ENCODE measurements at regions not wholly inside any gene's neighbourhood (a gene's known extent, or its start where the extent isn't known, plus 50 kb on each side); places are given as distances from the start of the nearest gene placed in this dataset.

DNA sequence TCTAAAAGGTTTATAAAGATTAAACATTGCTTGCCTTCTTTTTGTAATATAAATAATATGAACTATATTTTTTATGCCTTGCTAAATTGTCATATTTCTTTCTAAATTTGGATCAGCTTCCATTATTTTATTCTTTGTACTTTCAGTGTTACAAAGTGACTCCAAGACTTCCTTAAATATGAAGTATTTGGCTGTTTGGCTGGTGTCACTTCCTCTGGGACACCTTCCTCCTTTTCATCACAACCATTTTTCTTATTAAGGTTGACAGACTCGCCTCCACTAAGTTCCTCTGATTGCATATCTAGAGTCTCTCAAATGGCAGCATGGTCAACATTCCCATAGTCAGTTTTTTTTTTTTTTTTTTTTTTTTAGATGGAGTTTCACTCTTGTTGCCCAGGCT is 73.8 kb upstream of the SLC1A1 start (continued):
- TF ChIP-seq EZH2 (IDR thresholded peaks at IDR 0.05; ENCODE audit: borderline replicate concordance, insufficient read depth, low read length, poor library complexity, severe bottlenecking): no peak

DNA sequence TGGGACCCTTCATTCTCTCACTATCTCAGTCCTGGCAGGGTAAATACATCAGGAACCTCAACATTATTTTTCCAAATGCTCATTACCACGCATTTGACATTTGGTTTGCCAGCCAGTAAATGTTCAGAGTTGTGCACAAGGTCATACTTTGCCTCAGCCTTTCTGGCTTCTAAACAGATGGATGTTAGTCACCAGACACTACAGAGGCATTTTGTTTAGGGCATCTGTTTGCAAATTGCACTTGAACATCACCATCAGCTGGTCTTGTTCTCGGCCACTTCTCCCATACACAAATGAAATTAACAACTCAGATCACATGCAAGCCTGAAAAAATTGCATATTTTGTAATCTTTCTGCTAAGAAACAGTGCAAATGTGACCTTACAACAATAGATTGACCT is 75.0 kb upstream of the SLC1A1 start:
- Histone ChIP-seq H3K27ac (ENCODE audit: low read length) (no peak overlapping the region), H3K79me2 (replicated peaks; ENCODE audit: insufficient read depth, low read length) (no peaks in the 10 kb centered on the region), H3K36me3 (ENCODE audit: insufficient read depth, low read length) (no peaks in the 10 kb centered on the region), H3F3A (ENCODE audit: insufficient read depth, low read length, poor library complexity, severe bottlenecking) (no peaks in the 10 kb centered on the region), H3K9me3 (ENCODE audit: low read length) (no peaks in the 10 kb centered on the region), H2AFZ (ENCODE audit: low read depth, low read length) (no peak overlapping the region), H3K4me3 (ENCODE audit: low read length) (no peak overlapping the region), H3K27me3 (ENCODE audit: insufficient read depth, low read depth, low read length) (no peaks in the 10 kb centered on the region), H3K4me2 (ENCODE audit: low read length) (no peak overlapping the region), H4K20me1 (ENCODE audit: insufficient read depth) (no peaks in the 10 kb centered on the region), H3K9ac (ENCODE audit: low read length) (no peak overlapping the region), H3K9me2 (ENCODE audit: insufficient read depth, low read length) (no peaks in the 10 kb centered on the region)
- TF ChIP-seq, protein P1, sequence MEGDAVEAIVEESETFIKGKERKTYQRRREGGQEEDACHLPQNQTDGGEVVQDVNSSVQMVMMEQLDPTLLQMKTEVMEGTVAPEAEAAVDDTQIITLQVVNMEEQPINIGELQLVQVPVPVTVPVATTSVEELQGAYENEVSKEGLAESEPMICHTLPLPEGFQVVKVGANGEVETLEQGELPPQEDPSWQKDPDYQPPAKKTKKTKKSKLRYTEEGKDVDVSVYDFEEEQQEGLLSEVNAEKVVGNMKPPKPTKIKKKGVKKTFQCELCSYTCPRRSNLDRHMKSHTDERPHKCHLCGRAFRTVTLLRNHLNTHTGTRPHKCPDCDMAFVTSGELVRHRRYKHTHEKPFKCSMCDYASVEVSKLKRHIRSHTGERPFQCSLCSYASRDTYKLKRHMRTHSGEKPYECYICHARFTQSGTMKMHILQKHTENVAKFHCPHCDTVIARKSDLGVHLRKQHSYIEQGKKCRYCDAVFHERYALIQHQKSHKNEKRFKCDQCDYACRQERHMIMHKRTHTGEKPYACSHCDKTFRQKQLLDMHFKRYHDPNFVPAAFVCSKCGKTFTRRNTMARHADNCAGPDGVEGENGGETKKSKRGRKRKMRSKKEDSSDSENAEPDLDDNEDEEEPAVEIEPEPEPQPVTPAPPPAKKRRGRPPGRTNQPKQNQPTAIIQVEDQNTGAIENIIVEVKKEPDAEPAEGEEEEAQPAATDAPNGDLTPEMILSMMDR (IDR thresholded peaks at IDR 0.05; ENCODE audit: poor library complexity, severe bottlenecking): no peak
- TF ChIP-seq POLR2AphosphoS5 (IDR thresholded peaks at IDR 0.05): no peak
- TF ChIP-seq SMC3 (conservative IDR thresholded peaks at IDR 0.05; ENCODE audit: poor library complexity): no peak
- no peak for TF ChIP-seq EZH2 (IDR thresholded peaks at IDR 0.05; ENCODE audit: borderline replicate concordance, insufficient read depth, low read length, poor library complexity, severe bottlenecking)
- no peak for TF ChIP-seq EP300 (conservative IDR thresholded peaks at IDR 0.05; ENCODE audit: poor library complexity, severe bottlenecking)
- TF ChIP-seq, protein P2, sequence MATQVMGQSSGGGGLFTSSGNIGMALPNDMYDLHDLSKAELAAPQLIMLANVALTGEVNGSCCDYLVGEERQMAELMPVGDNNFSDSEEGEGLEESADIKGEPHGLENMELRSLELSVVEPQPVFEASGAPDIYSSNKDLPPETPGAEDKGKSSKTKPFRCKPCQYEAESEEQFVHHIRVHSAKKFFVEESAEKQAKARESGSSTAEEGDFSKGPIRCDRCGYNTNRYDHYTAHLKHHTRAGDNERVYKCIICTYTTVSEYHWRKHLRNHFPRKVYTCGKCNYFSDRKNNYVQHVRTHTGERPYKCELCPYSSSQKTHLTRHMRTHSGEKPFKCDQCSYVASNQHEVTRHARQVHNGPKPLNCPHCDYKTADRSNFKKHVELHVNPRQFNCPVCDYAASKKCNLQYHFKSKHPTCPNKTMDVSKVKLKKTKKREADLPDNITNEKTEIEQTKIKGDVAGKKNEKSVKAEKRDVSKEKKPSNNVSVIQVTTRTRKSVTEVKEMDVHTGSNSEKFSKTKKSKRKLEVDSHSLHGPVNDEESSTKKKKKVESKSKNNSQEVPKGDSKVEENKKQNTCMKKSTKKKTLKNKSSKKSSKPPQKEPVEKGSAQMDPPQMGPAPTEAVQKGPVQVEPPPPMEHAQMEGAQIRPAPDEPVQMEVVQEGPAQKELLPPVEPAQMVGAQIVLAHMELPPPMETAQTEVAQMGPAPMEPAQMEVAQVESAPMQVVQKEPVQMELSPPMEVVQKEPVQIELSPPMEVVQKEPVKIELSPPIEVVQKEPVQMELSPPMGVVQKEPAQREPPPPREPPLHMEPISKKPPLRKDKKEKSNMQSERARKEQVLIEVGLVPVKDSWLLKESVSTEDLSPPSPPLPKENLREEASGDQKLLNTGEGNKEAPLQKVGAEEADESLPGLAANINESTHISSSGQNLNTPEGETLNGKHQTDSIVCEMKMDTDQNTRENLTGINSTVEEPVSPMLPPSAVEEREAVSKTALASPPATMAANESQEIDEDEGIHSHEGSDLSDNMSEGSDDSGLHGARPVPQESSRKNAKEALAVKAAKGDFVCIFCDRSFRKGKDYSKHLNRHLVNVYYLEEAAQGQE (IDR thresholded peaks at IDR 0.05; ENCODE audit: borderline replicate concordance): no peak
- no peak for TF ChIP-seq MXI1 (conservative IDR thresholded peaks at IDR 0.05; ENCODE audit: poor library complexity, severe bottlenecking)
- TF ChIP-seq RAD21 (conservative IDR thresholded peaks at IDR 0.05): no peak

- H3K4me3 ChIP-seq (ENCODE audit: low read length): no peak overlapping the region
- no peaks in the 10 kb centered on the region for H3K9me3 ChIP-seq (ENCODE audit: low read length)
- no peaks in the 10 kb centered on the region for H3K36me3 ChIP-seq (ENCODE audit: insufficient read depth, low read length)
- H4K20me1 ChIP-seq (ENCODE audit: insufficient read depth): no peaks in the 10 kb centered on the region
- H3K27me3 ChIP-seq (ENCODE audit: insufficient read depth, low read depth, low read length): no peaks in the 10 kb centered on the region
- H2AFZ ChIP-seq (ENCODE audit: low read depth, low read length): no peak overlapping the region
- H3F3A ChIP-seq (ENCODE audit: insufficient read depth, low read length, poor library complexity, severe bottlenecking): no peaks in the 10 kb centered on the region
- H3K79me2 ChIP-seq (replicated peaks; ENCODE audit: insufficient read depth, low read length): no peaks in the 10 kb centered on the region
- H3K27ac ChIP-seq (ENCODE audit: low read length): no peak overlapping the region
- H3K4me2 ChIP-seq (ENCODE audit: low read length): no peak overlapping the region
- TF ChIP-seq TAF1 (IDR thresholded peaks at IDR 0.05; ENCODE audit: low read depth) (no peak), EZH2 (IDR thresholded peaks at IDR 0.05; ENCODE audit: borderline replicate concordance, insufficient read depth, low read length, poor library complexity, severe bottlenecking) (no peak), POLR2AphosphoS5 (IDR thresholded peaks at IDR 0.05) (no peak), RAD21 (conservative IDR thresholded peaks at IDR 0.05) (no peak), SMC3 (conservative IDR thresholded peaks at IDR 0.05; ENCODE audit: poor library complexity) (no peak), MXI1 (conservative IDR thresholded peaks at IDR 0.05; ENCODE audit: poor library complexity, severe bottlenecking) (no peak), EP300 (conservative IDR thresholded peaks at IDR 0.05; ENCODE audit: poor library complexity, severe bottlenecking) (no peak)
- TF ChIP-seq, protein P1 (IDR thresholded peaks at IDR 0.05; ENCODE audit: poor library complexity, severe bottlenecking): no peak
- TF ChIP-seq, protein P2 (IDR thresholded peaks at IDR 0.05; ENCODE audit: borderline replicate concordance): no peak
- no peaks in the 10 kb centered on the region for H3K9me2 ChIP-seq (ENCODE audit: insufficient read depth, low read length)
- H3K9ac ChIP-seq (ENCODE audit: low read length): no peak overlapping the region
Measured at GRCh38 chr9:4413856-4414255, 76.4 kb upstream of the SLC1A1 start.

All from neural cell (in vitro differentiated cells).